ENCODE measurements at regions not wholly inside any gene's neighbourhood (a gene's known extent, or its start where the extent isn't known, plus 50 kb on each side); places are given as distances from the start of the nearest gene placed in this dataset.

- WGBS (ENCODE audit: low lambda C conversion rate, missing lambda C conversion rate), result 91% methylated on average over 3 of the region's 3 CpGs
- Histone ChIP-seq H2AFZ (no peak overlapping the region), H3K4me3 (no peak overlapping the region)
Measured at GRCh38 chr4:151940926-151941617, 180.3 kb upstream of the GATB start.

GRCh38 chr4:151940291-151940690 is 179.5 kb upstream of the GATB start:
- Histone ChIP-seq H3K27me3 (no peaks in the 10 kb centered on the region), H3K4me2 (no peak overlapping the region), H4K20me1 (ENCODE audit: insufficient read depth, poor library complexity, severe bottlenecking) (no peaks in the 10 kb centered on the region), H3K4me3 (no peak overlapping the region), H2AFZ (no peak overlapping the region), H3K9me2 (replicated peaks; ENCODE audit: insufficient read depth) (no peaks in the 10 kb centered on the region), H3K4me1 (ENCODE audit: insufficient read depth) (no peaks in the 10 kb centered on the region), H3K79me2 (no peaks in the 10 kb centered on the region), H3K36me3 (replicated peaks; ENCODE audit: insufficient read depth, low read depth) (no peaks in the 10 kb centered on the region), H3K9me3 (ENCODE audit: low read depth) (no peaks in the 10 kb centered on the region), H3K27ac (no peak overlapping the region)
- no peak for DNase-seq (ENCODE audit: low spot score)
- TF ChIP-seq EZH2phosphoT487 (IDR thresholded peaks at IDR 0.05; ENCODE audit: low read depth, severe bottlenecking, unreplicated experiment) (no peak), CTCF (IDR thresholded peaks at IDR 0.05; ENCODE audit: poor library complexity) (no peak), EZH2 (IDR thresholded peaks at IDR 0.05; ENCODE audit: borderline replicate concordance) (no peak)
- WGBS (ENCODE audit: low lambda C conversion rate, missing lambda C conversion rate), result 87% methylated on average over 2 of the region's 2 CpGs

More at GRCh38 chr4:151940926-151941617, 180.3 kb upstream of the GATB start:
- H3K36me3 ChIP-seq (replicated peaks; ENCODE audit: insufficient read depth, low read depth), result no peaks in the 10 kb centered on the region
- H3K9me3 ChIP-seq (ENCODE audit: low read depth), result no peaks in the 10 kb centered on the region
- no peaks in the 10 kb centered on the region for H3K4me1 ChIP-seq (ENCODE audit: insufficient read depth)
- no peaks in the 10 kb centered on the region for H3K27me3 ChIP-seq
- no peak overlapping the region for H3K4me2 ChIP-seq
- no peaks in the 10 kb centered on the region for H3K79me2 ChIP-seq
- no peaks in the 10 kb centered on the region for H3K9me2 ChIP-seq (replicated peaks; ENCODE audit: insufficient read depth)
- H4K20me1 ChIP-seq (ENCODE audit: insufficient read depth, poor library complexity, severe bottlenecking), result no peaks in the 10 kb centered on the region
- no peak for TF ChIP-seq EZH2 (IDR thresholded peaks at IDR 0.05; ENCODE audit: borderline replicate concordance)
- no peak for TF ChIP-seq CTCF (IDR thresholded peaks at IDR 0.05; ENCODE audit: poor library complexity)
- no peak for TF ChIP-seq EZH2phosphoT487 (IDR thresholded peaks at IDR 0.05; ENCODE audit: low read depth, severe bottlenecking, unreplicated experiment)
- DNase-seq (ENCODE audit: low spot score), result no peak
- H3K27ac ChIP-seq, result no peak overlapping the region

GRCh38 chr4:151939670-151940069 is 178.9 kb upstream of the GATB start:
- Histone ChIP-seq H4K20me1 (ENCODE audit: insufficient read depth, poor library complexity, severe bottlenecking) (no peaks in the 10 kb centered on the region), H3K4me3 (no peak overlapping the region), H3K79me2 (no peaks in the 10 kb centered on the region), H3K36me3 (replicated peaks; ENCODE audit: insufficient read depth, low read depth) (no peaks in the 10 kb centered on the region), H3K4me2 (no peak overlapping the region), H3K27ac (no peak overlapping the region), H3K9me2 (replicated peaks; ENCODE audit: insufficient read depth) (no peaks in the 10 kb centered on the region), H3K9me3 (ENCODE audit: low read depth) (no peaks in the 10 kb centered on the region), H3K27me3 (no peaks in the 10 kb centered on the region), H3K4me1 (ENCODE audit: insufficient read depth) (no peaks in the 10 kb centered on the region), H2AFZ (no peak overlapping the region)
- TF ChIP-seq EZH2phosphoT487 (IDR thresholded peaks at IDR 0.05; ENCODE audit: low read depth, severe bottlenecking, unreplicated experiment) (no peak), CTCF (IDR thresholded peaks at IDR 0.05; ENCODE audit: poor library complexity) (no peak), EZH2 (IDR thresholded peaks at IDR 0.05; ENCODE audit: borderline replicate concordance) (no peak)
- WGBS (ENCODE audit: low lambda C conversion rate, missing lambda C conversion rate), result 92% methylated on average over 3 of the region's 3 CpGs
- no peak for DNase-seq (ENCODE audit: low spot score)

All from hepatocyte (in vitro differentiated cells).